Epithelial cell of proximal tubule (primary cell): ENCODE measurements at regions not wholly inside any gene's neighbourhood (a gene's known extent, or its start where the extent isn't known, plus 50 kb on each side); places are given as distances from the start of the nearest gene placed in this dataset.

ENCODE experiments used
- DNase-seq: peaks from one replicate; pipeline ENCODE4 v3.0.0-alpha.2; 2011; ENCODE audit warnings: low read depth
- H3K4me3 ChIP-seq: 2 replicates; pipeline ENCODE4 v1.5.1; 2011; ENCODE audit warnings: low read depth, mild to moderate bottlenecking, low read length
- TF ChIP-seq, protein P1 (sequence below): conservative IDR thresholded peaks from 2 replicates; pipeline ENCODE4 v1.5.1; 2012; ENCODE audit warnings: low read depth, mild to moderate bottlenecking, low read length

DNA sequence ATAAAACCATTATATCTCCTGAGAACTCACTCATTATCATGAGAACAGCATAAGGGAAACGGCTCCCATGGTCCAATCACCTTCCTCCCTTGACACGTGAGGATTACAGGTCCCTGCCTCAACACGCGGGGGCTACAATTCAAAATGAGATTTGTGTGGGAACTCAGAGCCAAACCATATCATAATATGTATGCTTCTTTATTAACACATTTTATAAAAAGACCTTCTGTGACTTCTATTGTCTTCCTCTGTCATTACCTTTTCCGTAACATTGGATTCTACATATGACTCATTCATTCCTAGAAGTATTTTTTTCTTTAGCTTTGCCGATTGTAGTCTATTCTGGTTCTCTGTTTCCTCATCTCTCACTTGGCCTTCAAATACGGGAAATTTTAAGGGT lies 267.2 kb upstream of the ROBO1 start:
- TF ChIP-seq, protein P1, sequence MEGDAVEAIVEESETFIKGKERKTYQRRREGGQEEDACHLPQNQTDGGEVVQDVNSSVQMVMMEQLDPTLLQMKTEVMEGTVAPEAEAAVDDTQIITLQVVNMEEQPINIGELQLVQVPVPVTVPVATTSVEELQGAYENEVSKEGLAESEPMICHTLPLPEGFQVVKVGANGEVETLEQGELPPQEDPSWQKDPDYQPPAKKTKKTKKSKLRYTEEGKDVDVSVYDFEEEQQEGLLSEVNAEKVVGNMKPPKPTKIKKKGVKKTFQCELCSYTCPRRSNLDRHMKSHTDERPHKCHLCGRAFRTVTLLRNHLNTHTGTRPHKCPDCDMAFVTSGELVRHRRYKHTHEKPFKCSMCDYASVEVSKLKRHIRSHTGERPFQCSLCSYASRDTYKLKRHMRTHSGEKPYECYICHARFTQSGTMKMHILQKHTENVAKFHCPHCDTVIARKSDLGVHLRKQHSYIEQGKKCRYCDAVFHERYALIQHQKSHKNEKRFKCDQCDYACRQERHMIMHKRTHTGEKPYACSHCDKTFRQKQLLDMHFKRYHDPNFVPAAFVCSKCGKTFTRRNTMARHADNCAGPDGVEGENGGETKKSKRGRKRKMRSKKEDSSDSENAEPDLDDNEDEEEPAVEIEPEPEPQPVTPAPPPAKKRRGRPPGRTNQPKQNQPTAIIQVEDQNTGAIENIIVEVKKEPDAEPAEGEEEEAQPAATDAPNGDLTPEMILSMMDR = no peak
- no peak overlapping the region for H3K4me3 ChIP-seq
- no peak for DNase-seq

- TF ChIP-seq, protein P1 = no peak
- H3K4me3 ChIP-seq = no peak overlapping the region
Observed at GRCh38 chr3:80023010-80023409, 255.2 kb upstream of the ROBO1 start.

GRCh38 chr3:80018375-80018774 lies 250.6 kb upstream of the ROBO1 start:
- DNase-seq = no peak
- H3K4me3 ChIP-seq = no peak overlapping the region
- TF ChIP-seq, protein P1 = no peak

More at GRCh38 chr3:80023010-80023409, 255.2 kb upstream of the ROBO1 start:
- DNase-seq = no peak

GRCh38 chr3:80017369-80017768 lies 249.6 kb upstream of the ROBO1 start:
- TF ChIP-seq, protein P1 = no peak
- H3K4me3 ChIP-seq = no peak overlapping the region
- no peak for DNase-seq

DNA sequence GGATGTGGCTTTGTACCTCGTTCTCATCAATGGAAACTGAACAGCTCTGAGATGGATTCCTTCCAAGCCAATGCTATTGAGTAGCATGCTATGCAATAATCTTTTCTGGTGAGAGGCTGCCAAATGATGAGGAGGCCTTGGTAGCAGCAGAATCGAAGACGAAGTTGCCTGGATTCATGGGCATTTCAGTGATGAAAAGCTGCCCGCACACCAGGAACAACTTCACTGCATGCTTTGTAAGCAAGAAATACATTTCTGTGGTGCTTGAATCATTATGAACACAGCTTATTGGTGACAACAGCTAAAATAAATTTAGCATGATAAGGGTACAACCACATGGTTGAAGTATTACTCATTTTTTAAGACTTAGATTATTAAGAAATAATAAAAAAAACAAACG lies 246.8 kb upstream of the ROBO1 start:
- TF ChIP-seq, protein P1 = no peak
- no peak overlapping the region for H3K4me3 ChIP-seq
- no peak for DNase-seq

- TF ChIP-seq, protein P1 = no peak
- no peak for DNase-seq
Observed at GRCh38 chr3:80010021-80010571, 242.3 kb upstream of the ROBO1 start.

GRCh38 chr3:80007522-80007921 lies 239.7 kb upstream of the ROBO1 start:
- no peak for DNase-seq
- TF ChIP-seq, protein P1 = no peak
- no peak overlapping the region for H3K4me3 ChIP-seq

More at GRCh38 chr3:80010021-80010571, 242.3 kb upstream of the ROBO1 start:
- H3K4me3 ChIP-seq = no peak overlapping the region
